ENCODE measurements at regions not wholly inside any gene's neighbourhood (a gene's known extent, or its start where the extent isn't known, plus 50 kb on each side); places are given as distances from the start of the nearest gene placed in this dataset.

DNA sequence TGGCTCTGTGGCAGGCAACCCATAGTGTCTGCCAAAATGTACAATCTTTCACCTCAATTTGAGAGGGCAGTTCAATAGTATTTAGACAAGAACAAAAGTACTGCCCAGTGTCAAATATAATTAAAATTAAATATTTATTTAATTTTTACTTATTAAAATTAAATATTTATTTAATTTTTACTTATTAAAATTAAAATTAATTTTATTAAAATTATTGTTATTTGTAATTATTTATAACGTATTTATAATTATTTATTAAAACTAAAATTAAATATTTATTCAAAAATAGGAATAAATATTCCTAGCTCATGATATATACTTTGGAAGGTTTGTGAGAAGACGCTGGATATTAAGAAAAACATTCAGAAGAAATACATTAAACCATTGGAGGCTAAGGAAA, 93.7 kb upstream of the CAV2 start:
- Histone ChIP-seq H3K36me3 (ENCODE audit: control insufficient read depth in 1 of 2, insufficient read depth in 2 of 2, low read length in 2 of 2) (no peaks in the 10 kb centered on the region), H3K27ac (ENCODE audit: low read depth, low read length) (no peak overlapping the region), H3K9me2 (ENCODE audit: insufficient read depth) (no peaks in the 10 kb centered on the region), H3K4me1 (ENCODE audit: control insufficient read depth in 1 of 2, insufficient read depth in 2 of 2, low read length in 2 of 2) (peaks cover 6 to 22% of the 10 kb centered on the region in 2 experiments; a peak in 3 of 4 replicates), H3K4me3 (replicated peaks in 1 of 2; ENCODE audit: low read depth in 1 of 2, low read length in 2 of 2) (no peak overlapping the region), H3K79me2 (ENCODE audit: insufficient read depth, low read length) (no peaks in the 10 kb centered on the region), H2AFZ (ENCODE audit: low read depth, low read length, poor library complexity, severe bottlenecking) (no peak overlapping the region), H3K9ac (ENCODE audit: low read length) (no peak overlapping the region), H4K20me1 (ENCODE audit: insufficient read depth) (no peaks in the 10 kb centered on the region), H3K27me3 (ENCODE audit: insufficient read depth, low read length) (no peaks in the 10 kb centered on the region), H3K9me3 (ENCODE audit: control insufficient read depth in 1 of 2, insufficient read depth in 1 of 2, low read depth in 1 of 2, low read length in 2 of 2) (no peaks in the 10 kb centered on the region), H3K4me2 (ENCODE audit: low read length) (no peak overlapping the region)
- ChIA-PET CTCF (no interaction called here), RAD21 (ENCODE audit: low non-redundant PET in 1 of 2, low total read pairs in 2 of 2, uncharacterized antibody in 2 of 2, unreplicated experiment in 2 of 2) (no interaction called here), POLR2A (no interaction called here)
- BruUV-seq (replicated peaks), result no TSS peak
- intact Hi-C loops (cut with micrococcal nuclease), result no loop called here
- TF ChIP-seq ZFX (IDR thresholded peaks at IDR 0.05), result no peak
- TF ChIP-seq JUND (IDR thresholded peaks at IDR 0.05), result no peak
- no peak for TF ChIP-seq POLR2A (IDR thresholded peaks at IDR 0.05; ENCODE audit: borderline replicate concordance, extremely low read depth, insufficient read depth, insufficient read length)
- TF ChIP-seq SRF (IDR thresholded peaks at IDR 0.05; ENCODE audit: low read depth), result no peak
- no peak for TF ChIP-seq CBX3 (IDR thresholded peaks at IDR 0.05; ENCODE audit: low read depth)
- TF ChIP-seq, protein P1, sequence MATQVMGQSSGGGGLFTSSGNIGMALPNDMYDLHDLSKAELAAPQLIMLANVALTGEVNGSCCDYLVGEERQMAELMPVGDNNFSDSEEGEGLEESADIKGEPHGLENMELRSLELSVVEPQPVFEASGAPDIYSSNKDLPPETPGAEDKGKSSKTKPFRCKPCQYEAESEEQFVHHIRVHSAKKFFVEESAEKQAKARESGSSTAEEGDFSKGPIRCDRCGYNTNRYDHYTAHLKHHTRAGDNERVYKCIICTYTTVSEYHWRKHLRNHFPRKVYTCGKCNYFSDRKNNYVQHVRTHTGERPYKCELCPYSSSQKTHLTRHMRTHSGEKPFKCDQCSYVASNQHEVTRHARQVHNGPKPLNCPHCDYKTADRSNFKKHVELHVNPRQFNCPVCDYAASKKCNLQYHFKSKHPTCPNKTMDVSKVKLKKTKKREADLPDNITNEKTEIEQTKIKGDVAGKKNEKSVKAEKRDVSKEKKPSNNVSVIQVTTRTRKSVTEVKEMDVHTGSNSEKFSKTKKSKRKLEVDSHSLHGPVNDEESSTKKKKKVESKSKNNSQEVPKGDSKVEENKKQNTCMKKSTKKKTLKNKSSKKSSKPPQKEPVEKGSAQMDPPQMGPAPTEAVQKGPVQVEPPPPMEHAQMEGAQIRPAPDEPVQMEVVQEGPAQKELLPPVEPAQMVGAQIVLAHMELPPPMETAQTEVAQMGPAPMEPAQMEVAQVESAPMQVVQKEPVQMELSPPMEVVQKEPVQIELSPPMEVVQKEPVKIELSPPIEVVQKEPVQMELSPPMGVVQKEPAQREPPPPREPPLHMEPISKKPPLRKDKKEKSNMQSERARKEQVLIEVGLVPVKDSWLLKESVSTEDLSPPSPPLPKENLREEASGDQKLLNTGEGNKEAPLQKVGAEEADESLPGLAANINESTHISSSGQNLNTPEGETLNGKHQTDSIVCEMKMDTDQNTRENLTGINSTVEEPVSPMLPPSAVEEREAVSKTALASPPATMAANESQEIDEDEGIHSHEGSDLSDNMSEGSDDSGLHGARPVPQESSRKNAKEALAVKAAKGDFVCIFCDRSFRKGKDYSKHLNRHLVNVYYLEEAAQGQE (IDR thresholded peaks at IDR 0.05; ENCODE audit: low read depth), result no peak
- no peak for TF ChIP-seq TCF7L2 (IDR thresholded peaks at IDR 0.05; ENCODE audit: borderline replicate concordance, extremely low read depth, insufficient read depth, insufficient read length)
- TF ChIP-seq, protein P2, sequence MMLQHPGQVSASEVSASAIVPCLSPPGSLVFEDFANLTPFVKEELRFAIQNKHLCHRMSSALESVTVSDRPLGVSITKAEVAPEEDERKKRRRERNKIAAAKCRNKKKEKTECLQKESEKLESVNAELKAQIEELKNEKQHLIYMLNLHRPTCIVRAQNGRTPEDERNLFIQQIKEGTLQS (IDR thresholded peaks at IDR 0.05), result no peak
- TF ChIP-seq EZH2 (IDR thresholded peaks at IDR 0.05), result no peak
- TF ChIP-seq SIN3A (IDR thresholded peaks at IDR 0.05; ENCODE audit: low read depth), result no peak
- no peak for TF ChIP-seq YY1 (IDR thresholded peaks at IDR 0.05; ENCODE audit: extremely low read depth, insufficient replicate concordance, low read depth, low read length)
- TF ChIP-seq, protein P3, sequence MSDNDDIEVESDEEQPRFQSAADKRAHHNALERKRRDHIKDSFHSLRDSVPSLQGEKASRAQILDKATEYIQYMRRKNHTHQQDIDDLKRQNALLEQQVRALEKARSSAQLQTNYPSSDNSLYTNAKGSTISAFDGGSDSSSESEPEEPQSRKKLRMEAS (IDR thresholded peaks at IDR 0.05), result no peak
- TF ChIP-seq FOSL1 (IDR thresholded peaks at IDR 0.05; ENCODE audit: low read depth), result no peak
- TF ChIP-seq, protein P4, sequence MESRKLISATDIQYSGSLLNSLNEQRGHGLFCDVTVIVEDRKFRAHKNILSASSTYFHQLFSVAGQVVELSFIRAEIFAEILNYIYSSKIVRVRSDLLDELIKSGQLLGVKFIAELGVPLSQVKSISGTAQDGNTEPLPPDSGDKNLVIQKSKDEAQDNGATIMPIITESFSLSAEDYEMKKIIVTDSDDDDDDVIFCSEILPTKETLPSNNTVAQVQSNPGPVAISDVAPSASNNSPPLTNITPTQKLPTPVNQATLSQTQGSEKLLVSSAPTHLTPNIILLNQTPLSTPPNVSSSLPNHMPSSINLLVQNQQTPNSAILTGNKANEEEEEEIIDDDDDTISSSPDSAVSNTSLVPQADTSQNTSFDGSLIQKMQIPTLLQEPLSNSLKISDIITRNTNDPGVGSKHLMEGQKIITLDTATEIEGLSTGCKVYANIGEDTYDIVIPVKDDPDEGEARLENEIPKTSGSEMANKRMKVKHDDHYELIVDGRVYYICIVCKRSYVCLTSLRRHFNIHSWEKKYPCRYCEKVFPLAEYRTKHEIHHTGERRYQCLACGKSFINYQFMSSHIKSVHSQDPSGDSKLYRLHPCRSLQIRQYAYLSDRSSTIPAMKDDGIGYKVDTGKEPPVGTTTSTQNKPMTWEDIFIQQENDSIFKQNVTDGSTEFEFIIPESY (IDR thresholded peaks at IDR 0.05; ENCODE audit: extremely low read depth, insufficient replicate concordance, low read length), result no peak
- TF ChIP-seq, protein P5, sequence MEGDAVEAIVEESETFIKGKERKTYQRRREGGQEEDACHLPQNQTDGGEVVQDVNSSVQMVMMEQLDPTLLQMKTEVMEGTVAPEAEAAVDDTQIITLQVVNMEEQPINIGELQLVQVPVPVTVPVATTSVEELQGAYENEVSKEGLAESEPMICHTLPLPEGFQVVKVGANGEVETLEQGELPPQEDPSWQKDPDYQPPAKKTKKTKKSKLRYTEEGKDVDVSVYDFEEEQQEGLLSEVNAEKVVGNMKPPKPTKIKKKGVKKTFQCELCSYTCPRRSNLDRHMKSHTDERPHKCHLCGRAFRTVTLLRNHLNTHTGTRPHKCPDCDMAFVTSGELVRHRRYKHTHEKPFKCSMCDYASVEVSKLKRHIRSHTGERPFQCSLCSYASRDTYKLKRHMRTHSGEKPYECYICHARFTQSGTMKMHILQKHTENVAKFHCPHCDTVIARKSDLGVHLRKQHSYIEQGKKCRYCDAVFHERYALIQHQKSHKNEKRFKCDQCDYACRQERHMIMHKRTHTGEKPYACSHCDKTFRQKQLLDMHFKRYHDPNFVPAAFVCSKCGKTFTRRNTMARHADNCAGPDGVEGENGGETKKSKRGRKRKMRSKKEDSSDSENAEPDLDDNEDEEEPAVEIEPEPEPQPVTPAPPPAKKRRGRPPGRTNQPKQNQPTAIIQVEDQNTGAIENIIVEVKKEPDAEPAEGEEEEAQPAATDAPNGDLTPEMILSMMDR (IDR thresholded peaks at IDR 0.05 in 2 of 3, conservative IDR thresholded peaks at IDR 0.05 in 1 of 3; ENCODE audit: borderline replicate concordance in 1 of 3, insufficient read depth in 1 of 3, low read depth in 2 of 3, low read length in 2 of 3), result no peak
- no peak for DNase-seq (ENCODE audit: low read depth, low spot score)
- no peak for ATAC-seq

Measured in HCT116 (cell line).